H7 (cell line): ENCODE measurements at regions not wholly inside any gene's neighbourhood (a gene's known extent, or its start where the extent isn't known, plus 50 kb on each side); places are given as distances from the start of the nearest gene placed in this dataset.
"Not testable (repeated sequence)": the region's sequence is repeated elsewhere in the genome, so short reads cannot be mapped to it uniquely, and the experiment has no call there.

Source experiments
- DNase-seq: peaks from one replicate; pipeline ENCODE4 v3.0.0; 2012
- H3K27me3 ChIP-seq: 2 replicates; pipeline ENCODE4 v1.6.0; 2011; ENCODE audit warnings: mild to moderate bottlenecking, low read length; ENCODE audit not compliant: control insufficient read depth, insufficient read depth
- H3K36me3 ChIP-seq: replicated peaks from 2 replicates; pipeline ENCODE4 v1.5.1; 2011; ENCODE audit warnings: low read length; ENCODE audit not compliant: control insufficient read depth, insufficient read depth
- H3K4me3 ChIP-seq: 2 replicates; pipeline ENCODE4 v1.5.1; 2011; ENCODE audit warnings: low read depth, mild to moderate bottlenecking, control low read depth, low read length, moderate library complexity; ENCODE audit not compliant: insufficient read depth

GRCh38 chr3:40924559-40925141 lies 274.7 kb upstream of the CTNNB1 start:
- H3K4me3 ChIP-seq: no peak overlapping the region
- H3K27me3 ChIP-seq: no peaks in the 10 kb centered on the region
- DNase-seq: no peak
- H3K36me3 ChIP-seq: no peaks in the 10 kb centered on the region

- H3K4me3 ChIP-seq: no peak overlapping the region
Measured at GRCh38 chr3:40925231-40925630, 274.1 kb upstream of the CTNNB1 start.

DNA sequence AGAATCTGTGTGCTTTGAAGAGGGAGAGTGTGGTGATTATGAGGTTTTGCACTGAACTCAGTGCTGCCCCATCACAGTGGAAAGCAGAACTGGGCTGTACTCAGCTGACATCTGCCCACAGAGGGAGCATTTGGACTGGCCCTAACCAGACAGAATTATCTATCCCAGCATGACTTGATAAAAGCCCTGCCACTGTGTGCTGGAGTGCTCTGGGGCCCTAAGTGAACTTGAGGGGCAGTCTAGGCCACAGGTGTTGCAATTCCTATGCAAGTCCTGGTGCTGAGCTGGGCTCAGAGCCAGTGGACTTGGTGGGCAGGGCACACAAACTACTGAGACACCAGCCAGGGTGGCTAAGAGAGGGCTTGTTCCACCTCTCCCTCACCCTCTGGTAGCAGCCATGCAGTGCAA lies 269.2 kb upstream of the CTNNB1 start:
- no peaks in the 10 kb centered on the region for H3K36me3 ChIP-seq
- H3K4me3 ChIP-seq: no peak overlapping the region
- no peak for DNase-seq
- H3K27me3 ChIP-seq: no peaks in the 10 kb centered on the region

More at GRCh38 chr3:40925231-40925630, 274.1 kb upstream of the CTNNB1 start:
- DNase-seq: peak; percentile 35
- Histone ChIP-seq H3K27me3 (no peaks in the 10 kb centered on the region), H3K36me3 (no peaks in the 10 kb centered on the region)

GRCh38 chr3:40930756-40931155 lies 268.5 kb upstream of the CTNNB1 start:
- Histone ChIP-seq H3K36me3 (no peaks in the 10 kb centered on the region), H3K4me3 (no peak overlapping the region), H3K27me3 (no peaks in the 10 kb centered on the region)
- no peak for DNase-seq

DNA sequence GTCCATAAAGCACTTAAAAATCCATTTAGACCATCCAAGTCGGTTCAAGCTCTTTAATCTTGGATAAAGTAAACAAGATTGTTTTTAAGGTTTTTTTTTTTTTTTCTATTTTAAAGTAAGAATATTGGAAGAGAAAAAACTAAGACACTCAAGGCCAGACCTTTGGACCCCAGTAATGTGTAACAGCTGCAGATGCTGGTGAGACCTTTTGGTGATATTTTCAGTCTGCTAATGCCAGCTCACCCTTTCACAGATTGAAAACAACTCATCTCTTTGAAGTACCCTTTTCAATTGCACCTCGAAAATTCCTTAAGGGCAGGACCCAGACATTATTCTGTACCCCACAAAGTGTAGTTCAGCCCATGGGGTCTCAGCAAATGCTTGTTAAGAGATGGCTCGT lies 260.7 kb upstream of the CTNNB1 start:
- Histone ChIP-seq H3K27me3 (no peaks in the 10 kb centered on the region), H3K4me3 (no peak overlapping the region), H3K36me3 (no peaks in the 10 kb centered on the region)
- no peak for DNase-seq

GRCh38 chr3:40939030-40939740 lies 260.1 kb upstream of the CTNNB1 start:
- Histone ChIP-seq H3K4me3 (no peak overlapping the region), H3K27me3 (no peaks in the 10 kb centered on the region), H3K36me3 (no peaks in the 10 kb centered on the region)
- no peak for DNase-seq

DNA sequence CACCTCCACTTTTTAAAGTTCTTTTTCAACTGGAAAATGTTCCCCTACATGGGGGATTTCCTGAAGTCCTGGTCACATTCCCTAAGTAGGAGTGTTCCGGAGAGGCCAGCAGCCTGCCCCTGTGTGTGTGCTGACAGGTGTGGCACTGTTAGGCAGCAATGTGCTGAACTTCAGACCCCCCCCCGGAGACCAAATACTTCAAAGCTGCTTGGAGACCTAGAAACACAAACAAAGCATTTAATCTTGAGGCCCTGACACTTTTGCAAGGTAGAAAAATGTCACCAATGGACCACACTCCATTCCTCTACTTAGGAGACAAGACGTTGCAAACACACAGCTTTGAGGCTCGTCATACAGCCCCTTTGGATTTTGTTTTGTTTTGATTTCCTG lies 259.6 kb upstream of the CTNNB1 start:
- H3K4me3 ChIP-seq: no peak overlapping the region
- no peaks in the 10 kb centered on the region for H3K27me3 ChIP-seq
- no peak for DNase-seq
- no peaks in the 10 kb centered on the region for H3K36me3 ChIP-seq

GRCh38 chr3:40940651-40941050 lies 258.7 kb upstream of the CTNNB1 start:
- no peaks in the 10 kb centered on the region for H3K27me3 ChIP-seq
- no peak overlapping the region for H3K4me3 ChIP-seq
- H3K36me3 ChIP-seq: no peaks in the 10 kb centered on the region
- no peak for DNase-seq

DNA sequence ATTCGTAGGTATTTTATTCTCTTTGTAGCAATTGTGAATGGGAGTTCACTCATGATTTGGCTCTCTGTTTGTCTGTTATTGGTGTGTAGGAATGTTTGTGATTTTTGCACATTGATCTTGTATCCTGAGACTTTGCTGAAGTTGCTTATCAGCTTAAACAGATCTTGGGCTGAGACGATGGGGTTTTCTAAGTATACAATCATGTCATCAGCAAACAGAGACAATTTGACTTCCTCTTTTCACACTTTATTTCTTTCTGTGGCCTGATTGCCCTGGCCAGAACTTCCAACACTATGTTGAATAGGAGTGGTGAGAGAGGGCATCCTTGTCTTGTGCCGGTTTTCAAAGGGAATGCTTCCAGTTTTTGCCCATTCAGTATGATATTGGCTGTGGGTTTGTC lies 252.3 kb upstream of the CTNNB1 start:
- not testable (repeated sequence) for DNase-seq, H3K36me3 ChIP-seq, H3K27me3 ChIP-seq, H3K4me3 ChIP-seq

DNA sequence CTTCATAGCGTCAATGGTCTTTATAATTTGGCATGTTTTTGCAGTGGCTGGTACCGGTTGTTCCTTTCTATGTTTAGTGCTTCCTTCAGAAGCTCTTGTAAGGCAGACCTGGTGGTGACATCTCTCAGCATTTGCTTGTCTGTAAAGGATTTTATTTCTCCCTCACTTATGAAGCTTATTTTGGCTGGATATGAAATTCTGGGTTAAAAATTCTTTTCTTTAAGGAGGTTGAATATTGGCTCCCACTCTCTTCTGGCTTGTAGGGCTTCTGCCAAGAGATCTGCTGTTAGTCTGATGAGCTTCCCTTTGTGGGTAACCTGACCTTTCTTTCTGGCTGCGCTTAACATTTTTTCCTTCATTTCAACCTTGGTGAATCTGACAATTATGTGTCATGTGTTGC lies 250.0 kb upstream of the CTNNB1 start:
- H3K4me3 ChIP-seq, H3K36me3 ChIP-seq, H3K27me3 ChIP-seq, DNase-seq: not testable (repeated sequence)

GRCh38 chr3:40951636-40952035 lies 247.7 kb upstream of the CTNNB1 start:
- no peak for DNase-seq
- Histone ChIP-seq H3K36me3 (no peaks in the 10 kb centered on the region), H3K27me3 (no peaks in the 10 kb centered on the region), H3K4me3 (no peak overlapping the region)

GRCh38 chr3:40961104-40961857 lies 238.0 kb upstream of the CTNNB1 start:
- no peaks in the 10 kb centered on the region for H3K27me3 ChIP-seq
- DNase-seq: no peak
- H3K4me3 ChIP-seq: no peak overlapping the region
- no peaks in the 10 kb centered on the region for H3K36me3 ChIP-seq

GRCh38 chr3:40962721-40963120 lies 236.6 kb upstream of the CTNNB1 start:
- no peaks in the 10 kb centered on the region for H3K36me3 ChIP-seq
- no peak overlapping the region for H3K4me3 ChIP-seq
- no peak for DNase-seq
- no peaks in the 10 kb centered on the region for H3K27me3 ChIP-seq

DNA sequence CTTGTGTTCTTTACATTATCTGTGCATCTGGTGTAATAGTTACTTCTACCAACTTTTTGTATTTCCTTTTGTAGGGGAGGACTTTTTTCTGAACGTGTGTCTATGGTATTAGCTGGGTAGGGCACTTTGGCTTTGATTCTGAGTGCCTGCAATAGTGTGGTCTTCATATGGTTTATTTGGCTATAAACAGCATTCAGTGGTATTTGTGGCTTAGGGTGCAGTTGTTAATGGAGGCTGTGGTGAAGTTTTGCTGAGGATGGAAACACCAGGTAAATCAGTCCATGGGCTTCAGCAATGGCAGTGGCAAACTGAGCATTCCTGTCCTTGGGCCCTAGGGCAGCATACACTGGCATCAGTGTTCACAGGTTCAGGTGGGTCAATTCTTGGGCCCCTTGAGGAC lies 230.6 kb upstream of the CTNNB1 start:
- no peak for DNase-seq
- H3K36me3 ChIP-seq: no peaks in the 10 kb centered on the region
- H3K4me3 ChIP-seq: no peak overlapping the region
- no peaks in the 10 kb centered on the region for H3K27me3 ChIP-seq

- DNase-seq: no peak
- Histone ChIP-seq H3K4me3 (no peak overlapping the region), H3K27me3 (no peaks in the 10 kb centered on the region), H3K36me3 (no peaks in the 10 kb centered on the region)
Measured at GRCh38 chr3:40969341-40969740, 230.0 kb upstream of the CTNNB1 start.
